ENCODE measurements at regions not wholly inside any gene's neighbourhood (a gene's known extent, or its start where the extent isn't known, plus 50 kb on each side); places are given as distances from the start of the nearest gene placed in this dataset.

DNA sequence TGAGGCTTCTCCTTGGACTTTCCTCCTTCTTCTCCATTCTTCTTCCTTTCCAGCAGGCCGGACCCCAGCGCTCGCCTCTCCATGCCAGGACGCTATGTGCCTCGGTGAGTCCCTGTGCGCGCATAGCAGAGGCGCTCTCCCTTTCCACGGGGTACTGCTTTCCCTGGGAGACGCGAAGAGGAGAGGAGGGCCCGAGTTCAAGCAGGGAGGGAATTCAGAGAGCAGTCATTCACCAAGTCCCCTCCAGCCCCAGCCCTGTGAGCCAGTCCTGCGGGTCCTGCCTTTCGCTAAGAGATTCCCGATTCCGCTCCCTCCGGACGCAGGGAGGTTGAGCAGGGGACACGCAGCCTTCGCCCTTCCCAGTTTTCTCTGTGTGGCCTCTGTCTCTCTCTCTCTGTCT lies 160.4 kb downstream of the EFNB2 start:
- TF ChIP-seq EZH2phosphoT487 (IDR thresholded peaks at IDR 0.05; ENCODE audit: borderline replicate concordance, low read depth, low read length) = no peak
- TF ChIP-seq, protein P1, sequence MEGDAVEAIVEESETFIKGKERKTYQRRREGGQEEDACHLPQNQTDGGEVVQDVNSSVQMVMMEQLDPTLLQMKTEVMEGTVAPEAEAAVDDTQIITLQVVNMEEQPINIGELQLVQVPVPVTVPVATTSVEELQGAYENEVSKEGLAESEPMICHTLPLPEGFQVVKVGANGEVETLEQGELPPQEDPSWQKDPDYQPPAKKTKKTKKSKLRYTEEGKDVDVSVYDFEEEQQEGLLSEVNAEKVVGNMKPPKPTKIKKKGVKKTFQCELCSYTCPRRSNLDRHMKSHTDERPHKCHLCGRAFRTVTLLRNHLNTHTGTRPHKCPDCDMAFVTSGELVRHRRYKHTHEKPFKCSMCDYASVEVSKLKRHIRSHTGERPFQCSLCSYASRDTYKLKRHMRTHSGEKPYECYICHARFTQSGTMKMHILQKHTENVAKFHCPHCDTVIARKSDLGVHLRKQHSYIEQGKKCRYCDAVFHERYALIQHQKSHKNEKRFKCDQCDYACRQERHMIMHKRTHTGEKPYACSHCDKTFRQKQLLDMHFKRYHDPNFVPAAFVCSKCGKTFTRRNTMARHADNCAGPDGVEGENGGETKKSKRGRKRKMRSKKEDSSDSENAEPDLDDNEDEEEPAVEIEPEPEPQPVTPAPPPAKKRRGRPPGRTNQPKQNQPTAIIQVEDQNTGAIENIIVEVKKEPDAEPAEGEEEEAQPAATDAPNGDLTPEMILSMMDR (conservative IDR thresholded peaks at IDR 0.05; ENCODE audit: low read length) = no peak
- Histone ChIP-seq H3K9me2 (ENCODE audit: insufficient read depth, low read length) (no peaks in the 10 kb centered on the region), H3K4me2 (ENCODE audit: low read length) (no peak overlapping the region), H3K79me2 (ENCODE audit: insufficient read depth, low read depth, low read length) (no peaks in the 10 kb centered on the region), H4K20me1 (ENCODE audit: insufficient read depth, low read length) (no peaks in the 10 kb centered on the region), H3K4me3 (ENCODE audit: low read depth, low read length, poor library complexity, severe bottlenecking) (no peak overlapping the region), H3K36me3 (ENCODE audit: insufficient read depth, low read length) (no peaks in the 10 kb centered on the region), H3K9me3 (ENCODE audit: low read length) (no peaks in the 10 kb centered on the region), H3K4me1 (ENCODE audit: insufficient read depth, low read length, poor library complexity, severe bottlenecking) (peaks cover 8% of the 10 kb centered on the region), H2AFZ (ENCODE audit: low read length) (no peak overlapping the region), H3K27ac (ENCODE audit: low read depth, low read length, poor library complexity, severe bottlenecking) (no peak overlapping the region)
- intact Hi-C loops (cut with micrococcal nuclease; ENCODE audit: unreplicated experiment) = no loop called here
- no TSS peak for BruUV-seq (replicated peaks)
- CTCF ChIA-PET (ENCODE audit: unreplicated experiment) = no interaction called here
- DNase-seq (ENCODE audit: low spot score) = no peak
- POLR2A ChIA-PET = no interaction called here

DNA sequence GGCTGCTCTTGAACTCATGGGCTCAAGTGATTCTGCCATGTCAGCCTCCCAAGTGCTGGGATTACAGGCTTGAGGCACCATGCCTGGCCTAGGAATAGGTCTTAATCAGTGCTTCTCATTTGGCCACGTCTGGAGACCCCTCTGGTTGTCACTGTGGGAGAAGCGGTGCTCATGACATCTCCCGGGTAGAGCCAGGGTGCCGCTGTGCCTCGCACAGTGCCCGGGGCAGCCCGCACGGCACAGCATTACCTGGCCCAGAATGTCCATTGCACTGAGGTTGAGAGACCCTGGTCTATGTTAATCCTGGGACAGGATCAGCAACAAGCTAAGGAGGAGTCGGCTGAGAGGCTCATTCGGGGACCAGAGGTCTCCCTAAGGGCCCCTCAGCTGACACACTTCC lies 160.8 kb downstream of the EFNB2 start:
- H3K4me3 ChIP-seq (ENCODE audit: low read depth, low read length, poor library complexity, severe bottlenecking) = no peak overlapping the region
- H3K36me3 ChIP-seq (ENCODE audit: insufficient read depth, low read length) = no peaks in the 10 kb centered on the region
- H3K9me2 ChIP-seq (ENCODE audit: insufficient read depth, low read length) = no peaks in the 10 kb centered on the region
- no peak for TF ChIP-seq EZH2phosphoT487 (IDR thresholded peaks at IDR 0.05; ENCODE audit: borderline replicate concordance, low read depth, low read length)
- TF ChIP-seq, protein P1 (conservative IDR thresholded peaks at IDR 0.05; ENCODE audit: low read length) = no peak
- no peaks in the 10 kb centered on the region for H3K79me2 ChIP-seq (ENCODE audit: insufficient read depth, low read depth, low read length)
- BruUV-seq (replicated peaks) = no TSS peak
- CTCF ChIA-PET (ENCODE audit: unreplicated experiment) = no interaction called here
- no peaks in the 10 kb centered on the region for H4K20me1 ChIP-seq (ENCODE audit: insufficient read depth, low read length)
- peaks cover 8% of the 10 kb centered on the region for H3K4me1 ChIP-seq (ENCODE audit: insufficient read depth, low read length, poor library complexity, severe bottlenecking)
- no peak for DNase-seq (ENCODE audit: low spot score)
- H2AFZ ChIP-seq (ENCODE audit: low read length) = no peak overlapping the region
- no peaks in the 10 kb centered on the region for H3K9me3 ChIP-seq (ENCODE audit: low read length)
- H3K4me2 ChIP-seq (ENCODE audit: low read length) = no peak overlapping the region
- intact Hi-C loops (cut with micrococcal nuclease; ENCODE audit: unreplicated experiment) = no loop called here
- POLR2A ChIA-PET = interaction anchor here (0.9 kb wide), 1 partner anchor 9 kb away, joined by 3 read pairs; no protein-coding TSS in a partner anchor
- no peak overlapping the region for H3K27ac ChIP-seq (ENCODE audit: low read depth, low read length, poor library complexity, severe bottlenecking)

DNA sequence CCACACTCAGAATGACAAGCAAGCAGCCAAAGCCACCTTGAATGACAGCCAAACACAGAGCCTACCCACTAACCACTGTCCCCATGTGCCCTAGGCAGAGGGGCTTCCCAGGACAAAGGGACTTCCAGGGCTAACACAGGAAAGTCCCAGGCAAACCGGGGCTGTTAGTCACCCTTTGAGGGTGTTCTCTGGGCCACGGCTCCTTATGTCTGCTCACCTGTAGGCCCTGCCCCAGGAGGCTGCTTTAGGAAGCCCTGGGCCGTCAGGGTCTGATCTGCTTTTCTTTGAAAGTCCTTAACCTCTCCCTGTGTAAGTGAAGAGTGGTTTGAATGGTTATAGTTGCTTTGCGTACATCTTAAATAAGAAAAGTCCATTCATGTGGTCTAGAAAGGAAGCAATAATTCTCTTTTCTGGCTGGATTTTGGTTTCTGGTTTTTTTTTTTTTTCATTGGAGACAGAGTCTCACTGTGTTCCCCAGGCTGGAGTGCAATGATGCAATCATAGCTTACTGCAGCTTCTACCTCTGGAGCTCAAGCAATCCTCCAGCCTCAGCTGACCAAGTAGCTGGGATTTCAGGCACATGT lies 161.4 kb downstream of the EFNB2 start:
- intact Hi-C loops (cut with micrococcal nuclease; ENCODE audit: unreplicated experiment) = no loop called here
- TF ChIP-seq, protein P1 (conservative IDR thresholded peaks at IDR 0.05; ENCODE audit: low read length) = no peak
- no peak for TF ChIP-seq EZH2phosphoT487 (IDR thresholded peaks at IDR 0.05; ENCODE audit: borderline replicate concordance, low read depth, low read length)
- DNase-seq (ENCODE audit: low spot score) = no peak
- POLR2A ChIA-PET = interaction anchor here (0.9 kb wide), 1 partner anchor 10 kb away, joined by 3 read pairs; no protein-coding TSS in a partner anchor
- Histone ChIP-seq H3K79me2 (ENCODE audit: insufficient read depth, low read depth, low read length) (no peaks in the 10 kb centered on the region), H3K4me2 (ENCODE audit: low read length) (no peak overlapping the region), H4K20me1 (ENCODE audit: insufficient read depth, low read length) (no peaks in the 10 kb centered on the region), H3K27ac (ENCODE audit: low read depth, low read length, poor library complexity, severe bottlenecking) (no peak overlapping the region), H3K4me3 (ENCODE audit: low read depth, low read length, poor library complexity, severe bottlenecking) (no peak overlapping the region), H3K4me1 (ENCODE audit: insufficient read depth, low read length, poor library complexity, severe bottlenecking) (peaks cover 8% of the 10 kb centered on the region), H3K9me2 (ENCODE audit: insufficient read depth, low read length) (no peaks in the 10 kb centered on the region), H3K36me3 (ENCODE audit: insufficient read depth, low read length) (no peaks in the 10 kb centered on the region), H2AFZ (ENCODE audit: low read length) (no peak overlapping the region), H3K9me3 (ENCODE audit: low read length) (no peaks in the 10 kb centered on the region)
- no TSS peak for BruUV-seq (replicated peaks)
- CTCF ChIA-PET (ENCODE audit: unreplicated experiment) = no interaction called here

Data from OCI-LY7 (cell line).